ENCODE measurements at regions not wholly inside any gene's neighbourhood (a gene's known extent, or its start where the extent isn't known, plus 50 kb on each side); places are given as distances from the start of the nearest gene placed in this dataset.

GRCh38 chr4:181752516-181752915, 490.7 kb upstream of the TENM3 start:
- no peaks in the 10 kb centered on the region for H3K36me3 ChIP-seq (ENCODE audit: control insufficient read depth in 3 of 3, insufficient read depth in 3 of 3, low read length in 3 of 3)
- no peak overlapping the region for H3K9ac ChIP-seq (ENCODE audit: low read depth in 1 of 3, low read length in 3 of 3)
- H3K9me3 ChIP-seq (ENCODE audit: control insufficient read depth in 3 of 3, low read length in 3 of 3) = no peaks in the 10 kb centered on the region
- no peaks in the 10 kb centered on the region for H3K27me3 ChIP-seq (ENCODE audit: control insufficient read depth in 3 of 3, insufficient read depth in 3 of 3, low read length in 3 of 3)
- H3K4me3 ChIP-seq (ENCODE audit: low read length in 3 of 3) = no peak overlapping the region
- no peaks in the 10 kb centered on the region for H3K4me1 ChIP-seq (ENCODE audit: control insufficient read depth in 3 of 3, insufficient read depth in 3 of 3, low read length in 3 of 3)
- no peak overlapping the region for H3K27ac ChIP-seq (ENCODE audit: low read depth, low read length)

GRCh38 chr4:181753207-181753606, 490.0 kb upstream of the TENM3 start:
- Histone ChIP-seq H3K9me3 (ENCODE audit: control insufficient read depth in 3 of 3, low read length in 3 of 3) (no peaks in the 10 kb centered on the region), H3K9ac (ENCODE audit: low read depth in 1 of 3, low read length in 3 of 3) (no peak overlapping the region), H3K4me3 (ENCODE audit: low read length in 3 of 3) (no peak overlapping the region), H3K27me3 (ENCODE audit: control insufficient read depth in 3 of 3, insufficient read depth in 3 of 3, low read length in 3 of 3) (no peaks in the 10 kb centered on the region), H3K4me1 (ENCODE audit: control insufficient read depth in 3 of 3, insufficient read depth in 3 of 3, low read length in 3 of 3) (no peaks in the 10 kb centered on the region), H3K27ac (ENCODE audit: low read depth, low read length) (no peak overlapping the region), H3K36me3 (ENCODE audit: control insufficient read depth in 3 of 3, insufficient read depth in 3 of 3, low read length in 3 of 3) (no peaks in the 10 kb centered on the region)

- no peak overlapping the region for H3K27ac ChIP-seq (ENCODE audit: low read depth, low read length)
- H3K4me1 ChIP-seq (ENCODE audit: control insufficient read depth in 3 of 3, insufficient read depth in 3 of 3, low read length in 3 of 3) = no peaks in the 10 kb centered on the region
- no peaks in the 10 kb centered on the region for H3K27me3 ChIP-seq (ENCODE audit: control insufficient read depth in 3 of 3, insufficient read depth in 3 of 3, low read length in 3 of 3)
- no peaks in the 10 kb centered on the region for H3K9me3 ChIP-seq (ENCODE audit: control insufficient read depth in 3 of 3, low read length in 3 of 3)
- H3K36me3 ChIP-seq (ENCODE audit: control insufficient read depth in 3 of 3, insufficient read depth in 3 of 3, low read length in 3 of 3) = no peaks in the 10 kb centered on the region
- H3K4me3 ChIP-seq (ENCODE audit: low read length in 3 of 3) = no peak overlapping the region
- no peak overlapping the region for H3K9ac ChIP-seq (ENCODE audit: low read depth in 1 of 3, low read length in 3 of 3)
Observed at GRCh38 chr4:181755846-181756245, 487.4 kb upstream of the TENM3 start.

GRCh38 chr4:181756451-181757095, 486.6 kb upstream of the TENM3 start:
- Histone ChIP-seq H3K9ac (ENCODE audit: low read depth in 1 of 3, low read length in 3 of 3) (no peak overlapping the region), H3K36me3 (ENCODE audit: control insufficient read depth in 3 of 3, insufficient read depth in 3 of 3, low read length in 3 of 3) (no peaks in the 10 kb centered on the region), H3K4me3 (ENCODE audit: low read length in 3 of 3) (no peak overlapping the region), H3K4me1 (ENCODE audit: control insufficient read depth in 3 of 3, insufficient read depth in 3 of 3, low read length in 3 of 3) (no peaks in the 10 kb centered on the region), H3K9me3 (ENCODE audit: control insufficient read depth in 3 of 3, low read length in 3 of 3) (no peaks in the 10 kb centered on the region), H3K27me3 (ENCODE audit: control insufficient read depth in 3 of 3, insufficient read depth in 3 of 3, low read length in 3 of 3) (no peaks in the 10 kb centered on the region), H3K27ac (ENCODE audit: low read depth, low read length) (no peak overlapping the region)

- H3K27me3 ChIP-seq (ENCODE audit: control insufficient read depth in 3 of 3, insufficient read depth in 3 of 3, low read length in 3 of 3) = no peaks in the 10 kb centered on the region
- no peaks in the 10 kb centered on the region for H3K4me1 ChIP-seq (ENCODE audit: control insufficient read depth in 3 of 3, insufficient read depth in 3 of 3, low read length in 3 of 3)
- H3K4me3 ChIP-seq (ENCODE audit: low read length in 3 of 3) = no peak overlapping the region
- H3K9ac ChIP-seq (ENCODE audit: low read depth in 1 of 3, low read length in 3 of 3) = no peak overlapping the region
- no peaks in the 10 kb centered on the region for H3K9me3 ChIP-seq (ENCODE audit: control insufficient read depth in 3 of 3, low read length in 3 of 3)
- no peaks in the 10 kb centered on the region for H3K36me3 ChIP-seq (ENCODE audit: control insufficient read depth in 3 of 3, insufficient read depth in 3 of 3, low read length in 3 of 3)
- no peak overlapping the region for H3K27ac ChIP-seq (ENCODE audit: low read depth, low read length)
Observed at GRCh38 chr4:181757098-181757497, 486.1 kb upstream of the TENM3 start.

GRCh38 chr4:181757910-181758660, 485.1 kb upstream of the TENM3 start:
- Histone ChIP-seq H3K27ac (ENCODE audit: low read depth, low read length) (no peak overlapping the region), H3K4me3 (ENCODE audit: low read length in 3 of 3) (no peak overlapping the region), H3K9me3 (ENCODE audit: control insufficient read depth in 3 of 3, low read length in 3 of 3) (no peaks in the 10 kb centered on the region), H3K27me3 (ENCODE audit: control insufficient read depth in 3 of 3, insufficient read depth in 3 of 3, low read length in 3 of 3) (no peaks in the 10 kb centered on the region), H3K9ac (ENCODE audit: low read depth in 1 of 3, low read length in 3 of 3) (no peak overlapping the region), H3K4me1 (ENCODE audit: control insufficient read depth in 3 of 3, insufficient read depth in 3 of 3, low read length in 3 of 3) (no peaks in the 10 kb centered on the region), H3K36me3 (ENCODE audit: control insufficient read depth in 3 of 3, insufficient read depth in 3 of 3, low read length in 3 of 3) (no peaks in the 10 kb centered on the region)

- Histone ChIP-seq H3K4me3 (ENCODE audit: low read length in 3 of 3) (no peak overlapping the region), H3K4me1 (ENCODE audit: control insufficient read depth in 3 of 3, insufficient read depth in 3 of 3, low read length in 3 of 3) (no peaks in the 10 kb centered on the region), H3K9me3 (ENCODE audit: control insufficient read depth in 3 of 3, low read length in 3 of 3) (no peaks in the 10 kb centered on the region), H3K27ac (ENCODE audit: low read depth, low read length) (no peak overlapping the region), H3K9ac (ENCODE audit: low read depth in 1 of 3, low read length in 3 of 3) (no peak overlapping the region), H3K27me3 (ENCODE audit: control insufficient read depth in 3 of 3, insufficient read depth in 3 of 3, low read length in 3 of 3) (no peaks in the 10 kb centered on the region), H3K36me3 (ENCODE audit: control insufficient read depth in 3 of 3, insufficient read depth in 3 of 3, low read length in 3 of 3) (no peaks in the 10 kb centered on the region)
Observed at GRCh38 chr4:181760560-181760959, 482.6 kb upstream of the TENM3 start.

- no peak overlapping the region for H3K4me3 ChIP-seq (ENCODE audit: low read length in 3 of 3)
- H3K36me3 ChIP-seq (ENCODE audit: control insufficient read depth in 3 of 3, insufficient read depth in 3 of 3, low read length in 3 of 3) = no peaks in the 10 kb centered on the region
- no peak overlapping the region for H3K27ac ChIP-seq (ENCODE audit: low read depth, low read length)
- H3K9ac ChIP-seq (ENCODE audit: low read depth in 1 of 3, low read length in 3 of 3) = no peak overlapping the region
- H3K27me3 ChIP-seq (ENCODE audit: control insufficient read depth in 3 of 3, insufficient read depth in 3 of 3, low read length in 3 of 3) = no peaks in the 10 kb centered on the region
- H3K4me1 ChIP-seq (ENCODE audit: control insufficient read depth in 3 of 3, insufficient read depth in 3 of 3, low read length in 3 of 3) = no peaks in the 10 kb centered on the region
- no peaks in the 10 kb centered on the region for H3K9me3 ChIP-seq (ENCODE audit: control insufficient read depth in 3 of 3, low read length in 3 of 3)
Observed at GRCh38 chr4:181761156-181761555, 482.0 kb upstream of the TENM3 start.

GRCh38 chr4:181766061-181766548, 477.1 kb upstream of the TENM3 start:
- H3K9me3 ChIP-seq (ENCODE audit: control insufficient read depth in 3 of 3, low read length in 3 of 3) = no peaks in the 10 kb centered on the region
- no peaks in the 10 kb centered on the region for H3K27me3 ChIP-seq (ENCODE audit: control insufficient read depth in 3 of 3, insufficient read depth in 3 of 3, low read length in 3 of 3)
- no peaks in the 10 kb centered on the region for H3K4me1 ChIP-seq (ENCODE audit: control insufficient read depth in 3 of 3, insufficient read depth in 3 of 3, low read length in 3 of 3)
- no peak overlapping the region for H3K27ac ChIP-seq (ENCODE audit: low read depth, low read length)
- no peak overlapping the region for H3K4me3 ChIP-seq (ENCODE audit: low read length in 3 of 3)
- H3K9ac ChIP-seq (ENCODE audit: low read depth in 1 of 3, low read length in 3 of 3) = no peak overlapping the region
- no peaks in the 10 kb centered on the region for H3K36me3 ChIP-seq (ENCODE audit: control insufficient read depth in 3 of 3, insufficient read depth in 3 of 3, low read length in 3 of 3)

GRCh38 chr4:181770971-181771370, 472.2 kb upstream of the TENM3 start:
- Histone ChIP-seq H3K9me3 (ENCODE audit: control insufficient read depth in 3 of 3, low read length in 3 of 3) (no peaks in the 10 kb centered on the region), H3K36me3 (ENCODE audit: control insufficient read depth in 3 of 3, insufficient read depth in 3 of 3, low read length in 3 of 3) (no peaks in the 10 kb centered on the region), H3K27me3 (ENCODE audit: control insufficient read depth in 3 of 3, insufficient read depth in 3 of 3, low read length in 3 of 3) (no peaks in the 10 kb centered on the region), H3K4me3 (ENCODE audit: low read length in 3 of 3) (no peak overlapping the region), H3K9ac (ENCODE audit: low read depth in 1 of 3, low read length in 3 of 3) (no peak overlapping the region), H3K27ac (ENCODE audit: low read depth, low read length) (no peak overlapping the region), H3K4me1 (ENCODE audit: control insufficient read depth in 3 of 3, insufficient read depth in 3 of 3, low read length in 3 of 3) (no peaks in the 10 kb centered on the region)

Data from skeletal muscle tissue (tissue), 3 donors.